Caco-2 (cell line): ENCODE measurements at regions not wholly inside any gene's neighbourhood (a gene's known extent, or its start where the extent isn't known, plus 50 kb on each side); places are given as distances from the start of the nearest gene placed in this dataset.

Experiments
- BruUV-seq: library from RNA; stranded (reverse); fragments of 400-500 nt; replicated peaks from 2 replicates; lab custom pipeline; 2021; lab: Mats Ljungman, UMichigan
- CTCF ChIA-PET: fragments of 300-600 bp; sonication (Branson Sonifier 250); formaldehyde crosslinking; loops from one replicate; lab custom pipeline; 2022; ENCODE audit warnings: antibody characterized with exemption; lab: Charles Lee
- POLR2A ChIA-PET: fragments of 300-600 bp; sonication (Branson Sonifier 250); formaldehyde crosslinking; loops from one replicate; lab custom pipeline; 2022; ENCODE audit warnings: antibody characterized with exemption; lab: Charles Lee
- DNase-seq, 2 experiments: peaks; one replicate each; pipeline versions ENCODE4 v3.0.0 to v3.0.0-alpha.2; 2020 to 2022
- H3K27me3 ChIP-seq: replicated peaks from 2 replicates; pipeline ENCODE4 v1.6.0; 2011; ENCODE audit warnings: low read length; ENCODE audit not compliant: control insufficient read depth, insufficient read depth
- H3K36me3 ChIP-seq: 2 replicates; pipeline ENCODE4 v1.5.1; 2011; ENCODE audit warnings: low read length; ENCODE audit not compliant: control insufficient read depth, insufficient read depth
- H3K4me1 ChIP-seq: fragments of 250-450 bp; sonication (Bioruptor Pico); 2 replicates; pipeline ENCODE4 v1.5.1; 2020; ENCODE audit warnings: mild to moderate bottlenecking
- H3K4me3 ChIP-seq: 2 replicates; pipeline ENCODE4 v1.5.1; 2011; ENCODE audit warnings: low read depth, mild to moderate bottlenecking, control low read depth, low read length
- H3K9me3 ChIP-seq: fragments of 250-450 bp; sonication (Bioruptor Pico); 2 replicates; pipeline ENCODE4 v1.5.1; 2020; ENCODE audit warnings: mild to moderate bottlenecking, moderate library complexity
- H3K27ac Mint-ChIP-seq: one replicate; pipeline ENCODE4 v1.8.0; 2022; ENCODE audit warnings: mixed read lengths; ENCODE audit not compliant: unreplicated experiment
- H3K27me3 Mint-ChIP-seq: one replicate; pipeline ENCODE4 v1.8.0; 2022; ENCODE audit warnings: mixed read lengths; ENCODE audit not compliant: insufficient read depth, unreplicated experiment
- H3K36me3 Mint-ChIP-seq: one replicate; pipeline ENCODE4 v1.8.0; 2022; ENCODE audit warnings: mild to moderate bottlenecking, mixed read lengths; ENCODE audit not compliant: insufficient read depth, unreplicated experiment
- H3K4me1 Mint-ChIP-seq: one replicate; pipeline ENCODE4 v1.8.0; 2022; ENCODE audit warnings: low read depth, mixed read lengths; ENCODE audit not compliant: unreplicated experiment
- H3K4me3 Mint-ChIP-seq: one replicate; pipeline ENCODE4 v1.8.0; 2022; ENCODE audit warnings: mild to moderate bottlenecking, moderate library complexity, mixed read lengths; ENCODE audit not compliant: unreplicated experiment
- H3K9me3 Mint-ChIP-seq: one replicate; pipeline ENCODE4 v1.8.0; 2022; ENCODE audit warnings: mixed read lengths; ENCODE audit not compliant: unreplicated experiment
- intact Hi-C: fragments of 100-400 bp; cut with micrococcal nuclease; formaldehyde crosslinking; loops from one replicate; pipeline ENCODE4 v1.10.0; 2022; ENCODE audit not compliant: unreplicated experiment
- TF ChIP-seq, protein P1 (sequence below), 2 experiments: fragments of 200-600 bp in 1 of 2; IDR thresholded peaks; 1 replicate in 1 of 2; 2 replicates in 1 of 2; pipeline versions ENCODE4 v1.5.1 to v1.8.0; 2011 to 2022; ENCODE audit warnings: antibody characterized with exemption in 1 of 2, control low read depth in 1 of 2, inconsistent platforms in 1 of 2, low read depth in 1 of 2, low read length in 1 of 2, mild to moderate bottlenecking in 1 of 2, moderate library complexity in 1 of 2; ENCODE audit not compliant: insufficient read depth in 1 of 2, severe bottlenecking in 1 of 2, unreplicated experiment in 1 of 2

GRCh38 chr15:25616471-25616870, 177.6 kb upstream of the UBE3A start:
- Histone ChIP-seq H3K4me3 (no peak overlapping the region), H3K9me3 (no peaks in the 10 kb centered on the region), H3K4me1 (no peaks in the 10 kb centered on the region), H3K27me3 (no peaks in the 10 kb centered on the region), H3K36me3 (no peaks in the 10 kb centered on the region)
- Mint-ChIP-seq H3K36me3 (no peaks in the 10 kb centered on the region), H3K9me3 (peaks cover 14% of the 10 kb centered on the region), H3K4me1 (no peaks in the 10 kb centered on the region), H3K27ac (no peak overlapping the region), H3K27me3 (no peaks in the 10 kb centered on the region), H3K4me3 (no peak overlapping the region)
- TF ChIP-seq, protein P1, sequence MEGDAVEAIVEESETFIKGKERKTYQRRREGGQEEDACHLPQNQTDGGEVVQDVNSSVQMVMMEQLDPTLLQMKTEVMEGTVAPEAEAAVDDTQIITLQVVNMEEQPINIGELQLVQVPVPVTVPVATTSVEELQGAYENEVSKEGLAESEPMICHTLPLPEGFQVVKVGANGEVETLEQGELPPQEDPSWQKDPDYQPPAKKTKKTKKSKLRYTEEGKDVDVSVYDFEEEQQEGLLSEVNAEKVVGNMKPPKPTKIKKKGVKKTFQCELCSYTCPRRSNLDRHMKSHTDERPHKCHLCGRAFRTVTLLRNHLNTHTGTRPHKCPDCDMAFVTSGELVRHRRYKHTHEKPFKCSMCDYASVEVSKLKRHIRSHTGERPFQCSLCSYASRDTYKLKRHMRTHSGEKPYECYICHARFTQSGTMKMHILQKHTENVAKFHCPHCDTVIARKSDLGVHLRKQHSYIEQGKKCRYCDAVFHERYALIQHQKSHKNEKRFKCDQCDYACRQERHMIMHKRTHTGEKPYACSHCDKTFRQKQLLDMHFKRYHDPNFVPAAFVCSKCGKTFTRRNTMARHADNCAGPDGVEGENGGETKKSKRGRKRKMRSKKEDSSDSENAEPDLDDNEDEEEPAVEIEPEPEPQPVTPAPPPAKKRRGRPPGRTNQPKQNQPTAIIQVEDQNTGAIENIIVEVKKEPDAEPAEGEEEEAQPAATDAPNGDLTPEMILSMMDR (IDR thresholded peaks at IDR 0.05; ENCODE audit: insufficient read depth in 1 of 2, low read depth in 1 of 2, low read length in 1 of 2, severe bottlenecking in 1 of 2, unreplicated experiment in 1 of 2) = no peak
- intact Hi-C loops = no loop called here
- no TSS peak for BruUV-seq
- POLR2A ChIA-PET = no interaction called here
- no peak for DNase-seq
- CTCF ChIA-PET = no interaction called here

- Mint-ChIP-seq H3K36me3 (no peaks in the 10 kb centered on the region), H3K4me1 (peaks cover 7% of the 10 kb centered on the region), H3K27ac (no peak overlapping the region), H3K27me3 (no peaks in the 10 kb centered on the region), H3K4me3 (no peak overlapping the region), H3K9me3 (peaks cover 4% of the 10 kb centered on the region)
- peaks cover 4% of the 10 kb centered on the region; the same call in 1 of the 2 replicates for H3K9me3 ChIP-seq
- H3K36me3 ChIP-seq = no peaks in the 10 kb centered on the region
- POLR2A ChIA-PET = no interaction called here
- CTCF ChIA-PET = no interaction called here
- no TSS peak for BruUV-seq
- TF ChIP-seq, protein P1 (IDR thresholded peaks at IDR 0.05; ENCODE audit: insufficient read depth in 1 of 2, low read depth in 1 of 2, low read length in 1 of 2, severe bottlenecking in 1 of 2, unreplicated experiment in 1 of 2) = no peak
- DNase-seq = no peak
- intact Hi-C loops = no loop called here
- no peaks in the 10 kb centered on the region for H3K27me3 ChIP-seq
- no peak overlapping the region for H3K4me3 ChIP-seq
- H3K4me1 ChIP-seq = peaks cover 12% of the 10 kb centered on the region
These were observed 174.3 kb upstream of the UBE3A start for GRCh38 chr15:25613134-25613533.

- Histone ChIP-seq H3K9me3 (peaks cover 6% of the 10 kb centered on the region; the same call in 1 of the 2 replicates), H3K27me3 (no peaks in the 10 kb centered on the region), H3K4me1 (peaks cover 12% of the 10 kb centered on the region), H3K36me3 (no peaks in the 10 kb centered on the region), H3K4me3 (no peak overlapping the region)
- Mint-ChIP-seq H3K4me1 (peaks cover 7% of the 10 kb centered on the region), H3K9me3 (no peaks in the 10 kb centered on the region), H3K36me3 (no peaks in the 10 kb centered on the region), H3K4me3 (no peak overlapping the region), H3K27ac (no peak overlapping the region), H3K27me3 (no peaks in the 10 kb centered on the region)
- CTCF ChIA-PET = no interaction called here
- TF ChIP-seq, protein P1 (IDR thresholded peaks at IDR 0.05; ENCODE audit: insufficient read depth in 1 of 2, low read depth in 1 of 2, low read length in 1 of 2, severe bottlenecking in 1 of 2, unreplicated experiment in 1 of 2) = no peak
- POLR2A ChIA-PET = no interaction called here
- intact Hi-C loops = no loop called here
- no TSS peak for BruUV-seq
- DNase-seq = no peak
These were observed 172.8 kb upstream of the UBE3A start for GRCh38 chr15:25611603-25612002.
